ENCODE measurements at regions not wholly inside any gene's neighbourhood (a gene's known extent, or its start where the extent isn't known, plus 50 kb on each side); places are given as distances from the start of the nearest gene placed in this dataset.

DNA sequence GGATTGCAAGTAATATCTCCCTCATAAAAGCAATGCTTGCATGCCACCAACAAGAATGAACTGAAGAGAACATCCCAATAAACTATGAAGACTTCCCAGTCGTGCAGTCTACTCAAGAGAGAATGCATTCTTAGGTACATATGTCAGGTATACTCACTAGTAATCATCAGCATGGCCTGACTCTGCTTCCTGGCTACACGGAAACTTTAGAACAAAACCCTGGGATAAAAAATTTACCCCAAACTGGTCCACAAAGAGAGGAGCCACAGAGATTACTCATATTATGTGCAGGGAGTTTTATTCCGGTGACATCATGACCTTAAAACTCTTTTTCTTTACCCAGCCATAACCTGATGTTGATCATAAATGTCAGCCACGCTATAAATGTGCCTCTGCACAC is 57.5 kb upstream of the PAPPA start:
- Histone ChIP-seq H3K27ac (ENCODE audit: low read length) (no peak overlapping the region), H3K9me3 (replicated peaks; ENCODE audit: control insufficient read depth, low read depth, low read length) (no peaks in the 10 kb centered on the region), H3K4me1 (ENCODE audit: control insufficient read depth, insufficient read depth, low read length) (no peaks in the 10 kb centered on the region), H3K27me3 (ENCODE audit: control insufficient read depth, insufficient read depth, low read length) (no peaks in the 10 kb centered on the region), H3K4me3 (ENCODE audit: low read length) (no peak overlapping the region), H3K36me3 (ENCODE audit: control insufficient read depth, insufficient read depth, low read length) (no peaks in the 10 kb centered on the region)
- WGBS (ENCODE audit: insufficient coverage): 43% methylated on average over 1 of the region's 4 CpGs
- DNase-seq: no peak

- Histone ChIP-seq H3K9me3 (replicated peaks; ENCODE audit: control insufficient read depth, low read depth, low read length) (no peaks in the 10 kb centered on the region), H3K4me3 (ENCODE audit: low read length) (no peak overlapping the region), H3K4me1 (ENCODE audit: control insufficient read depth, insufficient read depth, low read length) (no peaks in the 10 kb centered on the region), H3K27me3 (ENCODE audit: control insufficient read depth, insufficient read depth, low read length) (no peaks in the 10 kb centered on the region), H3K27ac (ENCODE audit: low read length) (no peak overlapping the region), H3K36me3 (ENCODE audit: control insufficient read depth, insufficient read depth, low read length) (no peaks in the 10 kb centered on the region)
- no peak for DNase-seq
- 21% methylated on average over 3 of the region's 3 CpGs for WGBS (ENCODE audit: insufficient coverage)
Observed at GRCh38 chr9:116096853-116097252, 56.7 kb upstream of the PAPPA start.

- Histone ChIP-seq H3K4me3 (ENCODE audit: low read length) (no peak overlapping the region), H3K27me3 (ENCODE audit: control insufficient read depth, insufficient read depth, low read length) (no peaks in the 10 kb centered on the region), H3K4me1 (ENCODE audit: control insufficient read depth, insufficient read depth, low read length) (no peaks in the 10 kb centered on the region), H3K36me3 (ENCODE audit: control insufficient read depth, insufficient read depth, low read length) (no peaks in the 10 kb centered on the region), H3K27ac (ENCODE audit: low read length) (no peak overlapping the region), H3K9me3 (replicated peaks; ENCODE audit: control insufficient read depth, low read depth, low read length) (no peaks in the 10 kb centered on the region)
- no CpG with 5 or more reads among the region's 5 CpGs for WGBS (ENCODE audit: insufficient coverage)
- no peak for DNase-seq
Observed at GRCh38 chr9:116098476-116098875, 55.1 kb upstream of the PAPPA start.

GRCh38 chr9:116099821-116100220 is 53.8 kb upstream of the PAPPA start:
- H3K4me1 ChIP-seq (ENCODE audit: control insufficient read depth, insufficient read depth, low read length): no peaks in the 10 kb centered on the region
- H3K36me3 ChIP-seq (ENCODE audit: control insufficient read depth, insufficient read depth, low read length): no peaks in the 10 kb centered on the region
- H3K4me3 ChIP-seq (ENCODE audit: low read length): no peak overlapping the region
- DNase-seq: no peak
- H3K27ac ChIP-seq (ENCODE audit: low read length): no peak overlapping the region
- no peaks in the 10 kb centered on the region for H3K9me3 ChIP-seq (replicated peaks; ENCODE audit: control insufficient read depth, low read depth, low read length)
- H3K27me3 ChIP-seq (ENCODE audit: control insufficient read depth, insufficient read depth, low read length): no peaks in the 10 kb centered on the region
- no CpG with 5 or more reads among the region's 1 CpG for WGBS (ENCODE audit: insufficient coverage)

DNA sequence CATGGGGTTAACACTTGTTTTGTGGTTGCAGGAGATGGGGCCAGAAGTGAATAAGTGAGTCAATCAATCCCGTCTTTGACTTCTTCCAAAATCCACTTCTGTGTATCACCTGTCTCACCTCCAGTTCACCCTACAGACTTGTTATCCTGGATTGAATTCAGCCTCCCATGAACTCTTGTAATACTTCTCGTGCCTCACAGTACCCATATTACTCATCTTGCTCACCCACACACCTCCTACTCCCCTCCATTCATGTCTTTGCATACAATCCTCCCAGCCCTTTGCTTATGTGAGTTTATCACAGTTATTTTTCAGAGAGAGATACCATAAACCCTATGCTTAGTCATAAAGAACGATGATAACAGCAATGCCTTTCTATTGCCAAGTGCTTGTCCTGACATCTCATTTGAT is 52.9 kb upstream of the PAPPA start:
- H3K4me1 ChIP-seq (ENCODE audit: control insufficient read depth, insufficient read depth, low read length): no peaks in the 10 kb centered on the region
- no peaks in the 10 kb centered on the region for H3K36me3 ChIP-seq (ENCODE audit: control insufficient read depth, insufficient read depth, low read length)
- DNase-seq: no peak
- no peaks in the 10 kb centered on the region for H3K27me3 ChIP-seq (ENCODE audit: control insufficient read depth, insufficient read depth, low read length)
- 86% methylated on average over 2 of the region's 3 CpGs for WGBS (ENCODE audit: insufficient coverage)
- no peak overlapping the region for H3K4me3 ChIP-seq (ENCODE audit: low read length)
- H3K27ac ChIP-seq (ENCODE audit: low read length): no peak overlapping the region
- no peaks in the 10 kb centered on the region for H3K9me3 ChIP-seq (replicated peaks; ENCODE audit: control insufficient read depth, low read depth, low read length)

GRCh38 chr9:116101516-116101915 is 52.1 kb upstream of the PAPPA start:
- Histone ChIP-seq H3K4me1 (ENCODE audit: control insufficient read depth, insufficient read depth, low read length) (no peaks in the 10 kb centered on the region), H3K27ac (ENCODE audit: low read length) (no peak overlapping the region), H3K4me3 (ENCODE audit: low read length) (no peak overlapping the region), H3K9me3 (replicated peaks; ENCODE audit: control insufficient read depth, low read depth, low read length) (no peaks in the 10 kb centered on the region), H3K27me3 (ENCODE audit: control insufficient read depth, insufficient read depth, low read length) (no peaks in the 10 kb centered on the region), H3K36me3 (ENCODE audit: control insufficient read depth, insufficient read depth, low read length) (no peaks in the 10 kb centered on the region)
- no peak for DNase-seq
- no CpG with 5 or more reads among the region's 1 CpG for WGBS (ENCODE audit: insufficient coverage)

DNA sequence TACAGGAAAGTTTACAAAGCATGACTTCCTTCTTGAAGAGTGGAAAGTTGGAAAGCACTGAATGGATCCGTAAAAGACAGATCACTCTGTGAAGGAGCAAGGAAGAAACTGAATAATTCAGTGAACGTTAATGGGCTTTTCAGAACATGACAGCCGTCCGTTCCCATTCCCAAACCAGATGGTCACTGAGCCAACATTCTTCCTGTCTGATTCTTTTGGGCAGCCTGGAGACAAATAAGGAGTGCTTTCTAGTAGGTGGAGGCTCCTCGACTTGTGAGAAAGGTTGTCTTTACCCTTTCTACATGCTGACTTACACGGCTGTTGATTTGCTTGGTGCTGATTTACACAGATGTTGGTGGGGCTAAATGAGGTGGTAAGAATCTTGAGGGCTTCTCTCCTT is 51.0 kb upstream of the PAPPA start:
- Histone ChIP-seq H3K27ac (ENCODE audit: low read length) (no peak overlapping the region), H3K4me1 (ENCODE audit: control insufficient read depth, insufficient read depth, low read length) (no peaks in the 10 kb centered on the region), H3K36me3 (ENCODE audit: control insufficient read depth, insufficient read depth, low read length) (no peaks in the 10 kb centered on the region), H3K27me3 (ENCODE audit: control insufficient read depth, insufficient read depth, low read length) (no peaks in the 10 kb centered on the region), H3K4me3 (ENCODE audit: low read length) (no peak overlapping the region), H3K9me3 (replicated peaks; ENCODE audit: control insufficient read depth, low read depth, low read length) (no peaks in the 10 kb centered on the region)
- 84% methylated on average over 4 of the region's 6 CpGs for WGBS (ENCODE audit: insufficient coverage)
- peak; percentile 16 for DNase-seq

Data from muscle of leg (tissue), 3 donors.